Fibroblast of skin of back (primary cell): ENCODE measurements at regions not wholly inside any gene's neighbourhood (a gene's known extent, or its start where the extent isn't known, plus 50 kb on each side); places are given as distances from the start of the nearest gene placed in this dataset.

Source experiments
- DNase-seq: peaks from one replicate; pipeline ENCODE4 v3.0.0-alpha.2; 2013

DNA sequence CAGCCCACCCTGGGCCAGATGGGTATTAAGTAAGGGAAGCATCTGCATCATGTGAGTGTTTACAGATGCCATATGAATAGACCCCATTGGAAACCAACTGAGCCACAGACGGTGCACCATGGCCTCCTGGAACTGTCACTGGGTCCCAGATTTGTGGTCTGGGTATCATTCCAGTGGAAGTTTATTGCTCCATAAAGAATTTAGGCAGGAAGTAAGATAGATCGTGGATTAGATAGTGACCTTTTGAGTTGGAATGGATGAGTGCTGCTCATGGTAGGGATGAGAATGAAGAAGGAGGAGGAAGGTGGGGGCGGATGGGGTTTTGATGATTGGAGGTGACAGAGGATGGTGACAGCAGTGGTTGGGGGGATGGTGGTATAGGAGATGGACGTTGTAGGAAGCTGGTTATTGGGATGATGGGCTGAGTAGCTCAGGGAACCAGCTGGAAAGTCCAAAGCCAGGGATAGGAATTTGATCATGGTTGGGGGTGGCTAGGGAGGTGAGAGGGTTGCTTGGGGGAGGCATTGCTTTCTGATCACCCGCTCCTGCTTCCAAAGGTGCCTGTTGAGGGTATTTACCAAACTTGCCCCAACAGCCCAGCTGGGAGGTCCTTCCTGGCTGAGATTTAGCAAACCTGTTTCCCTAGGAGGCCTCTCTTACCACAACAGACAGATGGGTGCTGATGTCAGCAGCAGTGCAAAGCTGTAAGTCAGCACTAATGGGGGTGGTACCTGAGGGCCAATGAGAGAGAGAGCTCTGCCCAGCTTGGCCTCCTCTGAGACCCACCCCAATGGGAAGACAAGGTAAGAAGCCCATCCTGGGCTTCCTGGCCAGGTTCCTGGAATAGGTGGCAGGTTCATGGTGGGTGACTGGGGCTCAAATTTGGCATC is 78.0 kb downstream of the VEGFA start:
- DNase-seq, result no peak

DNA sequence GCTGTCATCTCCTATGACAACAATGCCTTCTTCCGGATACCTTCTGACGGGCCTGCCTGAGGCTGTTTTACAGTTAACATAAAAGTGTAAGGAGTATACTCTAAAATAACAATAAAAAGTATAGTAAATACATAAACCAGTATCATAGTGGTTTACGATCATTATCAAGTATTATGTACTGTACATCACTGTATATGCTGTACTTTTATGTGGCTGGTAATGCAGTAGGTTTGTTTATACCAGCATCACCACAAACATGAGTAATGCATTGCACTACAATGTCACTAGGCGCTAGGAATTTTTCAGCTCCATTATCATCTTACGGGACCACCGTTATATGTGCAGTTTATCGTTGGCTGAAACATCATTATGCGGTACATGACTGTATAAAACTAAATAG is 76.5 kb downstream of the VEGFA start:
- no peak for DNase-seq

DNA sequence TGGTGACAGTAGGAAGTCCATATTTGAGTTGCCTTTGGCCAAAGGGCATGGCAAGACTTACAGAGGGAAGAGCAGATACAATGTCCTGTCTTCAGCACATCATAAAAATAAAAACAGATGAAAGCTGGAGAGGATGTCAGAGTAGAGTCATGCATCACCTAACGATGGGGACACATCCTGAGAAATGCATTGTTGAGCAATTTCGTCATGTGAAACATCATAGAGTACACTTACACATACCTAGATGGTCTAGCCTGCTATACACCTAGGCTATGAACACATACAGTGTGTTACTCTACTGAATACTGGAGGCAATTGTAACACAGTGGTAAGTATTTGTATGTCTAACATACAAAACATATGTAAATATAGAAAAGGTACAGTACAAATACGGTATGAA is 75.6 kb downstream of the VEGFA start:
- DNase-seq, result no peak

DNA sequence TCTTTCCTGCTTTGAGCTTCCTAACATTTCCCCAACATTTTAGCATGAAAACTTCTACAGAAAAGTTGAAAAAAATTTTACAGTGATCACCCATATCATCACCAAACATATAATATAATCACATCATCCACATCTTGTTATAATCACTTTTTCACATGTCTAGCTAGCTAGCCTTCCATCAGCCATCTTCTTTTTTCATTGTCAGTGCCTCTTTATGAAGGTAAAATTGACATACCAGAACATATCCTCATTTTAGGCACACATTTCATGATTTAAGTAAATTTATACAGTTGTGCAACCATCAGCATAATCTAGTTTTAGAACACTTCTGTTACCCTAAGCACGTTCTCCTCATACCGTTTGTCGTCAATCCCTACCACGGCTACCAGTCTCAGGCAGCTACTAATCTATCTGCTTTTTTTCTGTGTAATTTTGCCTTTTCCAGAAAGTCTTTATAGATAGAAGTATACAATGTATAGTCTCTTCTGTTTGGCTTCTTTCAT is 73.7 kb downstream of the VEGFA start:
- DNase-seq, result no peak

DNA sequence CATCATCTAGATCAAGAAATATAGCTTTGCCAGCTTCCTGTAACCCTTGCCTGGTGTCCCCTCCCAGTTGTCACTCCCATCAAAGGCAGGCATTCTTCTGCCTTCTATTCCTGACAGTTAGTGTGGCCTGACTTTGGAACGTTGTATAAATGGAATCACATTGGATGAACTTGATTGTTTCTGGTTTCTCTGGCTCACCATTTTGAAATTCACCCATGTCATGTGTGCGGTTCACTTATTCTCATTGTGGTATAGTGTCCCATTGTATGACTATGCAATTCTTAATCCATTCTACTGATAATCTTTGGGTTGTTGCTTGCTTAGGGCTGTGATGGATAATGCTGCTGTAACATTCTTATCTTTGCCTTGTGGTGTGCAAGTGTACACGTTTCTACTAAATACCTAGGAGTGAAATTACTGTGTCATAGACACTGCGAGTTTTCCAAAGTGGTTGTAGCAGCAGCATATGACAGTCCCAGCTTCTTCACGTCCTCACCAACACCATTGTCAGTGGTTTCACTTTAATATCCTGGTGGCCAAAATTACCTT is 73.2 kb downstream of the VEGFA start:
- no peak for DNase-seq

DNA sequence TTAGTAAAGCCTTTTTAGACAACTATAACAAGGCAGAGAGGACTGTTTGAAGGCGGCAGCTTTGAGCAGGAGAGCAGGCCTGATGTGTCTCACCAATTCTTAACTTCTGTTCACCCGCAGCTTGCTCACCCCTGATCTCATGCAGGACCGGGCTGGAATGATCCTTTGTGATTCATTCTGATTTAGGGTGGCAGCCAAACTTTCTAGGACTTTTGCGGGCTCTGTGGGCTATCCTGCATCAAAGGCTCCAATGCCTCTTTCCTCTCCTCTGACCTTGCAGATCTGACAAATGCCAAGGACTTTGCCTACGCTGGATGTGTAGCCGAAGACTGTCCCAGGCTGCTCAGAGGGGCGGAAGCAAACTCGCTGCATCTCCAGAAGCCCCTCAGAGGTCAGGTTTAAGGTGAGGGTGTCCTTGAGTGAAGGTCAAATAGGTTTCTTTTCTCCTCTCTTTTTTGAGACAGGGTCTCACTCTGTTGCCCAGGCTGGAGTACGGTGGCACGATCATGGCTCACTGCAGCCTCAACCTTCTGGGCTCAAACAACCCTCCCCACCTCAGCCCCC is 72.3 kb downstream of the VEGFA start:
- DNase-seq, result no peak

DNA sequence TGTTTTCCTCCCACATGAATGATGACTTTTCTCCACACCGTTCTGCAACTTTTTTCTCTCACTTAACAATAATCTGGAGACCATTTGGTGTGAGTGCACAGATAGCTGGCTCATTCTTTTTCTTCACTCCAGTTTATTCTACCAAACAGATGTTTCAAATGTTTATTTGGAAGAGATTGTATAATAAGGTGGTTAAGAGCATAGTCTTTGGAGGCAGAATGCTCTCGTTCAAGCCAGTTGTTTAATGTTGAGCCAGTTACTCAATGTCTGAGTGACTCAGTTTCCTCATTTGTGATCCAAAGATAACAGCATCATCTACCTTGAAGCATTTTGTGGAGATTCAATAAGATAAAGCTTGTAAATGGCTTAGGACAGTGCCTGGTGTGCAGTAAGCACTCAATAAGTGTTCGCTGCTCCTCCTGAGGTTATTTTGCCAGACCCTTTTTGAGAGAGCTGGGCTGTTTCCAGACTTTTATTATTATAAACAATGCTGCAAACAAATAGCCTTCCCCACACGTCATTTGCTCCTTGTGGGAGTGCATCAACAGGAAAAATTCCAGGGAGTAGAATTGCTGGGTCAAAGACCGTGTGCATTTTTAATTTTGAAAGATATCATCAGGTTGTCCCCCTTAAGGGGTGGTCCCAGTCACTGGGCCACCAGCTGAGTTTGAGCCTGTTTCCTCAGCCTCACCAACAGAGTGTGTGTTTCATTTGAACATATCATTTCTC is 70.6 kb downstream of the VEGFA start:
- no peak for DNase-seq

DNA sequence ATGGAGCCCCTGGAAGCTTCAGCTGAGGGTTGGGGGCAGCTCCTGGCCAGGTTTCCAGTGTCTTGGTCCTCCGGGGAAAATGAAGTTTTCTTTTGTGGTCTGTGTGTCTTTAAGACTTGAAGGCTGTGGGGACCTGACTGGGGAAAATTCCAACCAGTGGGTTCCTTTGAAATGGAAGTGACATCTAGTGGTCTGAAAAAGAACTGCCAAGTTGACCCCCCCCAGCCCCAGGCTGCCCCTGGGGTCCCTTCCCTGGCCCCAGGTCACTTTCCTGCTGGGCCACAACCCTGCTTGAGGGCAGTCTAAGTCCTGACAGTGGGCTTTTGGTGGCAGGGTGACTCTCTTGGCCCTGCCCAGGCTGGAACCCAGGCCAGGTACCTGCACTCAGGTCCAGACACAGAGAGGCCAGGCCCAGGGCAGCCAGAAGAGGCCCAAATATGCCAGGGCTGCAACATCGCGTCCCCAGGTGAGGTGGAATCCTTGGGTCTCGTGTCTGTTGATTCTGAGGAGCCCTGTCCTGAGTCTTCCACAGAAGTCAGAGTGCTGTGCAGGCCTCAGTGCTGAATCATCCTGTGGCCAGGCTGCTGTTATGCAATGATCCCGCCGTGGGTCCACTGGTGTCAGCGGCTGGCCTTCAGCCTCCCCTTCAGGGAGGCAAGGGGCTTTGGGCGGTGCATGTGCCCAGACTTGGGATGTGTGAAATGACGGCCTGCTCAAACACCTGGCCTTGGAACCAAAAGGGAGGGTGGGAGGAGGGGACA is 68.4 kb downstream of the VEGFA start:
- DNase-seq, result peak; percentile 71

DNA sequence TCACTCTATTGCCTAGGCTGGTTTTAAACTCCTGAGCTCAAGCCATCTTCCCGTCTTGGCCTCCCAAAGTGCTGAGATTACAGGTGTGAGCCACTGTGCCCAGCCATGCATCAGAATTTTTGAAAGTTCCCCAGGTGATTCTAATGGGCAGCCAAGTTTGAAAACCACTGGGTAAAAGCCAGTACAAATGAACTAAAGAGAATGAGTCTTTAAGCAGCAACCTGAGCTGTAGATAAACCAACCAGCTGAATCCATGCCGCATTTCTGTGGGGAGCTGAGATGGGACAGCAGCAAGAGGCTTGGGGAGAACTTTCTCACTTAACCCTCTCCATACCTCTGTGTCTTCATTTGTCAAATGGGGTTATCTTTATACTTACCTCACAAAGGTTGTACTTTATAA is 67.5 kb downstream of the VEGFA start:
- no peak for DNase-seq

DNA sequence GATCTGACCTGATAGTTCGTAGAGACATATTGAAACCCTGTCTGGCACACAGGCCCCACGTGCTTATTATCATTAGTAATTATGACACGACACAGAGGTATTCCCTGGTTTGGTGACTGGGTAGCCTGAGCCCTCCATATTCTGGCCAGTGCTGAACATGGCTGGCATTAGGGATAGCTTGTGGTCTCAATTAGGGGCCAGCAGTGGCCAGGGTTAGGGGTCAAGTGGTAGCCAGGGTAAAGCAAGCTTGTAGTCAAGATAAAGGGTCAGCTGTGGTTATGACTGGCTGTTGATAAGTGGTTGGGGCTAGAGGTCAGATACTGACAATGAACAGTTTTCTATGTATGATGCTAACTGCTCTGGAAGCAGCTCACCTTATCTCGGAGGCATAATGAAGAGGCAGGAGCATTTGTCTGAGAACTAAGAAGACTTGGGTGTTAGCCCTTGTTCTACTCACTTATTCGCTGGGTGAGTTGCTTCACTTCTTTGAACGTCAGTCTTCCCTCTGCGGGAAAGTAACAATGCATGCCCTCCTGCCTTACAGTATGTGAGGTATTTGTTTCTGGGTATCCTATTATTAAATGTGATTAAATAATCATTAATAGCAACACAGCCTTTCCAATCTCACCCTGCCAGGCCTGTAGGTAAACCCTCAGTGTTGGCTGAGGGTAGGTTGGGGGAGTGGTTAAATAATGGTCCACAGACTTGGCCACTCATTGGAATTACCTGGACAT is 66.7 kb downstream of the VEGFA start:
- DNase-seq, result peak; percentile 48
